Gastroesophageal sphincter (tissue), 4 donors: ENCODE measurements at regions not wholly inside any gene's neighbourhood (a gene's known extent, or its start where the extent isn't known, plus 50 kb on each side); places are given as distances from the start of the nearest gene placed in this dataset.

ENCODE experiments used
- ATAC-seq: fragments of 150-250 bp; one replicate; pipeline ENCODE4 v1.9.1; 2016; ENCODE audit warnings: mild to moderate bottlenecking, moderate library complexity
- H3K27ac ChIP-seq, 4 donors: fragments of 200-600 bp; sonication (generic) in 3 of 4; 1 replicate in 3 of 4; 2 replicates in 1 of 4; pipeline ENCODE4 v1.5.1; 2016 to 2019
- H3K27me3 ChIP-seq: fragments of 200-600 bp; sonication (generic); one replicate; pipeline ENCODE4 v1.5.1; 2019
- H3K36me3 ChIP-seq, 2 donors: fragments of 200-600 bp; sonication (generic); one replicate each; pipeline ENCODE4 v1.5.1; 2019; ENCODE audit warnings: control low read depth in 1 of 2
- H3K4me1 ChIP-seq, 3 donors: fragments of 200-600 bp; sonication (generic); 1 replicate in 2 of 3; 2 replicates in 1 of 3; pipeline ENCODE4 v1.5.1; 2016 to 2019; ENCODE audit warnings: control low read depth in 2 of 3
- H3K4me3 ChIP-seq, 2 donors: fragments of 200-600 bp; sonication (generic); one replicate each; pipeline ENCODE4 v1.5.1; 2019; ENCODE audit warnings: mild to moderate bottlenecking in 1 of 2, moderate library complexity in 1 of 2
- H3K9me3 ChIP-seq, 3 donors: fragments of 200-600 bp; sonication (generic); one replicate each; pipeline ENCODE4 v1.5.1; 2017 to 2019; ENCODE audit warnings: control low read depth in 2 of 3
- CTCF ChIP-seq, 4 experiments: fragments of 200-600 bp in 2 of 4; fragments of 450-650 bp in 2 of 4; sonication (generic) in 1 of 4; IDR thresholded peaks; one replicate each; pipeline ENCODE4 v1.5.1; 2017 to 2019; ENCODE audit warnings: antibody characterized with exemption in 4 of 4, mild to moderate bottlenecking in 2 of 4, moderate library complexity in 2 of 4
- EP300 ChIP-seq: sonication (generic); formaldehyde crosslinking; IDR thresholded peaks from one replicate; pipeline ENCODE4 v1.6.1; 2017; ENCODE audit warnings: antibody characterized with exemption, mild to moderate bottlenecking
- POLR2A ChIP-seq, 2 donors: fragments of 450-650 bp; IDR thresholded peaks; one replicate each; pipeline ENCODE4 v1.6.1; 2017; ENCODE audit warnings: antibody characterized with exemption in 2 of 2, mild to moderate bottlenecking in 2 of 2, moderate library complexity in 1 of 2
- POLR2AphosphoS5 ChIP-seq: sonication (generic); formaldehyde crosslinking; IDR thresholded peaks from one replicate; pipeline ENCODE4 v1.6.1; 2017; ENCODE audit warnings: antibody characterized with exemption
- WGBS, 2 donors: methylation state at CpG; one replicate each; pipeline ENCODE4 v1.1.5; 2018; ENCODE audit warnings: low coverage in 1 of 2; 5-methylcytosine and 5-hydroxymethylcytosine counted together

- TF ChIP-seq CTCF (IDR thresholded peaks at IDR 0.05) (no peak), POLR2A (IDR thresholded peaks at IDR 0.05) (no peak), POLR2AphosphoS5 (no peak), EP300 (no peak)
- WGBS, 2 donors, result 87 to 92% methylated on average over 7 of the region's 8 CpGs
- H3K4me1 ChIP-seq, result no peaks in the 10 kb centered on the region
- H3K36me3 ChIP-seq, result no peaks in the 10 kb centered on the region
- H3K27ac ChIP-seq, result no peak overlapping the region
- no peaks in the 10 kb centered on the region for H3K27me3 ChIP-seq
- no peak for ATAC-seq
- no peaks in the 10 kb centered on the region for H3K9me3 ChIP-seq
- H3K4me3 ChIP-seq, result no peak overlapping the region
Measured at GRCh38 chr2:60333264-60333663, 220.2 kb downstream of the BCL11A start.

GRCh38 chr2:60331115-60331809 is 222.2 kb downstream of the BCL11A start:
- Histone ChIP-seq H3K36me3 (no peaks in the 10 kb centered on the region), H3K27ac (no peak overlapping the region), H3K9me3 (peaks cover 0 to 8% (median 0%) of the 10 kb centered on the region in 3 donors), H3K4me1 (no peaks in the 10 kb centered on the region), H3K27me3 (no peaks in the 10 kb centered on the region), H3K4me3 (no peak overlapping the region)
- 60 to 64% methylated on average over 7 of the region's 7 CpGs for WGBS, 2 donors
- TF ChIP-seq POLR2A (IDR thresholded peaks at IDR 0.05), result no peak
- TF ChIP-seq EP300, result no peak
- no peak for TF ChIP-seq CTCF (IDR thresholded peaks at IDR 0.05)
- TF ChIP-seq POLR2AphosphoS5, result no peak
- no peak for ATAC-seq

GRCh38 chr2:60329225-60329624 is 224.2 kb downstream of the BCL11A start:
- 88 to 91% methylated on average over 3 of the region's 3 CpGs for WGBS, 2 donors
- Histone ChIP-seq H3K27ac (no peak overlapping the region), H3K4me1 (no peaks in the 10 kb centered on the region), H3K27me3 (no peaks in the 10 kb centered on the region), H3K36me3 (no peaks in the 10 kb centered on the region), H3K4me3 (no peak overlapping the region), H3K9me3 (peaks cover 0 to 21% (median 0%) of the 10 kb centered on the region in 3 donors)
- no peak for TF ChIP-seq EP300
- TF ChIP-seq CTCF (IDR thresholded peaks at IDR 0.05), result no peak
- no peak for TF ChIP-seq POLR2A (IDR thresholded peaks at IDR 0.05)
- no peak for TF ChIP-seq POLR2AphosphoS5
- no peak for ATAC-seq

- Histone ChIP-seq H3K4me3 (no peak overlapping the region), H3K36me3 (no peaks in the 10 kb centered on the region), H3K27ac (no peak overlapping the region), H3K4me1 (no peaks in the 10 kb centered on the region), H3K9me3 (peaks cover 0 to 21% (median 0%) of the 10 kb centered on the region in 3 donors), H3K27me3 (peaks cover under 1% of the 10 kb centered on the region)
- no peak for ATAC-seq
- WGBS, 2 donors, result 64 to 93% methylated on average over 3 to 5 of the region's 5 CpGs
- no peak for TF ChIP-seq EP300
- TF ChIP-seq POLR2A (IDR thresholded peaks at IDR 0.05), result no peak
- TF ChIP-seq CTCF (IDR thresholded peaks at IDR 0.05), result no peak
- TF ChIP-seq POLR2AphosphoS5, result no peak
Measured at GRCh38 chr2:60324536-60324935, 228.9 kb downstream of the BCL11A start.

- TF ChIP-seq POLR2A (IDR thresholded peaks at IDR 0.05) (no peak), EP300 (no peak), CTCF (IDR thresholded peaks at IDR 0.05) (no peak), POLR2AphosphoS5 (no peak)
- Histone ChIP-seq H3K4me3 (no peak overlapping the region), H3K36me3 (no peaks in the 10 kb centered on the region), H3K4me1 (peaks cover 0 to 21% (median 0%) of the 10 kb centered on the region in 3 donors), H3K9me3 (peaks cover 0 to 18% (median 0%) of the 10 kb centered on the region in 3 donors), H3K27me3 (peaks cover 7% of the 10 kb centered on the region), H3K27ac (no peak overlapping the region)
- WGBS, 2 donors, result 79 to 84% methylated on average over 6 to 7 of the region's 14 CpGs
- no peak for ATAC-seq
Measured at GRCh38 chr2:60321816-60322215, 231.6 kb downstream of the BCL11A start.
